Osteoblast (primary cell): ENCODE measurements at regions not wholly inside any gene's neighbourhood (a gene's known extent, or its start where the extent isn't known, plus 50 kb on each side); places are given as distances from the start of the nearest gene placed in this dataset.

Experiments
- DNase-seq: peaks from one replicate; pipeline ENCODE4 v3.0.0; 2011; ENCODE audit warnings: low spot score, mixed read lengths; ENCODE audit not compliant: insufficient read length; ENCODE audit errors: missing footprints
- H2AFZ ChIP-seq: 2 replicates; pipeline ENCODE4 v1.6.0; 2011; ENCODE audit warnings: mild to moderate bottlenecking, low read length
- H3K27ac ChIP-seq: 2 replicates; pipeline ENCODE4 v1.5.1; 2011; ENCODE audit warnings: mild to moderate bottlenecking, low read depth, low read length, moderate library complexity
- H3K27me3 ChIP-seq: 2 replicates; pipeline ENCODE4 v1.6.0; 2012; ENCODE audit warnings: mild to moderate bottlenecking, control low read depth, inconsistent platforms, low read length, moderate library complexity; ENCODE audit not compliant: insufficient read depth
- H3K36me3 ChIP-seq: 2 replicates; pipeline ENCODE4 v1.5.1; 2011; ENCODE audit warnings: mild to moderate bottlenecking, low read length, control low read depth, moderate library complexity; ENCODE audit not compliant: insufficient read depth
- H3K4me1 ChIP-seq: 2 replicates; pipeline ENCODE4 v1.5.1; 2011; ENCODE audit warnings: mild to moderate bottlenecking, low read length, control low read depth, moderate library complexity; ENCODE audit not compliant: insufficient read depth
- H3K4me2 ChIP-seq: 2 replicates; pipeline ENCODE4 v1.6.0; 2011; ENCODE audit warnings: mild to moderate bottlenecking, low read length; ENCODE audit not compliant: insufficient read depth
- H3K4me3 ChIP-seq: fragments of 200-600 bp; sonication (generic); 3 replicates; pipeline ENCODE4 v1.5.1; 2012; ENCODE audit warnings: mild to moderate bottlenecking, low read length, inconsistent platforms; ENCODE audit not compliant: insufficient read depth
- H3K79me2 ChIP-seq: 2 replicates; pipeline ENCODE4 v1.6.0; 2012; ENCODE audit warnings: mild to moderate bottlenecking, low read length, control low read depth, inconsistent platforms; ENCODE audit not compliant: insufficient read depth
- H3K9me3 ChIP-seq: 2 replicates; pipeline ENCODE4 v1.5.1; 2011; ENCODE audit warnings: low read depth, low read length, control low read depth
- H4K20me1 ChIP-seq: 2 replicates; pipeline ENCODE4 v1.6.0; 2012; ENCODE audit warnings: mild to moderate bottlenecking, low read length, control low read depth; ENCODE audit not compliant: insufficient read depth
- CTCF ChIP-seq: IDR thresholded peaks from 2 replicates; pipeline ENCODE4 v1.5.1; 2011; ENCODE audit warnings: mild to moderate bottlenecking, low read depth, low read length, moderate library complexity; ENCODE audit errors: extremely low read depth

GRCh38 chr2:41736105-41736567, 311.7 kb upstream of the PKDCC start:
- H3K9me3 ChIP-seq, result no peaks in the 10 kb centered on the region
- H3K27me3 ChIP-seq, result peaks cover 3% of the 10 kb centered on the region
- H3K4me3 ChIP-seq, result no peak overlapping the region
- no peaks in the 10 kb centered on the region for H3K36me3 ChIP-seq
- peak overlapping the region; percentile 32 for H3K27ac ChIP-seq
- H2AFZ ChIP-seq, result peak overlapping the region; percentile 11
- TF ChIP-seq CTCF, result no peak
- H3K4me1 ChIP-seq, result peaks cover 31% of the 10 kb centered on the region
- peak; percentile 84 for DNase-seq
- H3K79me2 ChIP-seq, result no peaks in the 10 kb centered on the region
- no peaks in the 10 kb centered on the region for H4K20me1 ChIP-seq
- no peak overlapping the region for H3K4me2 ChIP-seq

GRCh38 chr2:41736586-41736985, 311.2 kb upstream of the PKDCC start:
- H3K9me3 ChIP-seq, result no peaks in the 10 kb centered on the region
- peaks cover 31% of the 10 kb centered on the region for H3K4me1 ChIP-seq
- H3K79me2 ChIP-seq, result no peaks in the 10 kb centered on the region
- peak overlapping the region; percentile 11 for H2AFZ ChIP-seq
- H4K20me1 ChIP-seq, result no peaks in the 10 kb centered on the region
- peak overlapping the region; percentile 32 for H3K27ac ChIP-seq
- no peak for TF ChIP-seq CTCF
- no peak overlapping the region for H3K4me3 ChIP-seq
- DNase-seq, result no peak
- H3K36me3 ChIP-seq, result no peaks in the 10 kb centered on the region
- H3K27me3 ChIP-seq, result peaks cover 3% of the 10 kb centered on the region
- H3K4me2 ChIP-seq, result no peak overlapping the region

GRCh38 chr2:41737888-41738287, 309.9 kb upstream of the PKDCC start:
- H3K4me3 ChIP-seq, result no peak overlapping the region
- no peak overlapping the region for H3K4me2 ChIP-seq
- H4K20me1 ChIP-seq, result no peaks in the 10 kb centered on the region
- H3K79me2 ChIP-seq, result no peaks in the 10 kb centered on the region
- H2AFZ ChIP-seq, result no peak overlapping the region
- DNase-seq, result peak; percentile 90
- no peaks in the 10 kb centered on the region for H3K36me3 ChIP-seq
- peaks cover 31% of the 10 kb centered on the region for H3K4me1 ChIP-seq
- TF ChIP-seq CTCF, result no peak
- peaks cover 4% of the 10 kb centered on the region for H3K27me3 ChIP-seq
- H3K27ac ChIP-seq, result no peak overlapping the region
- H3K9me3 ChIP-seq, result no peaks in the 10 kb centered on the region

GRCh38 chr2:41741951-41742595, 305.7 kb upstream of the PKDCC start:
- no peak for DNase-seq
- peaks cover 11% of the 10 kb centered on the region for H3K4me1 ChIP-seq
- H3K4me2 ChIP-seq, result no peak overlapping the region
- TF ChIP-seq CTCF, result no peak
- no peaks in the 10 kb centered on the region for H3K9me3 ChIP-seq
- no peak overlapping the region for H3K27ac ChIP-seq
- H3K79me2 ChIP-seq, result no peaks in the 10 kb centered on the region
- peaks cover 5% of the 10 kb centered on the region for H3K27me3 ChIP-seq
- no peak overlapping the region for H3K4me3 ChIP-seq
- no peaks in the 10 kb centered on the region for H3K36me3 ChIP-seq
- H4K20me1 ChIP-seq, result no peaks in the 10 kb centered on the region
- no peak overlapping the region for H2AFZ ChIP-seq
